PC-3 (cell line): ENCODE measurements at regions not wholly inside any gene's neighbourhood (a gene's known extent, or its start where the extent isn't known, plus 50 kb on each side); places are given as distances from the start of the nearest gene placed in this dataset.

Source experiments
- ATAC-seq: fragments of 200-7000 bp; cut with Tn5 transposase; 2 replicates; pipeline ENCODE4 v1.9.1; 2020; ENCODE audit warnings: mild to moderate bottlenecking, moderate library complexity
- BruUV-seq: library from RNA; stranded (reverse); fragments of 400-500 nt; replicated peaks from 2 replicates; lab custom pipeline; 2021; lab: Mats Ljungman, UMichigan
- CTCF ChIA-PET: fragments of 300-600 bp; sonication (Branson Sonifier 250); formaldehyde crosslinking; loops from one replicate; lab custom pipeline; 2022; ENCODE audit warnings: antibody characterized with exemption; lab: Charles Lee
- POLR2A ChIA-PET: fragments of 300-600 bp; sonication (Branson Sonifier 250); formaldehyde crosslinking; loops from one replicate; lab custom pipeline; 2022; ENCODE audit warnings: antibody characterized with exemption; ENCODE audit not compliant: unreplicated experiment; lab: Charles Lee
- DNase-seq: peaks from one replicate; pipeline ENCODE4 v3.0.0-alpha.2; 2015
- H2AFZ ChIP-seq: fragments of 300-600 bp; sonication (generic); 2 replicates; pipeline ENCODE4 v1.6.0; 2016; ENCODE audit warnings: antibody characterized with exemption, low read length
- H3F3A ChIP-seq: fragments of 300-600 bp; sonication (generic); one replicate; pipeline ENCODE4 v1.6.0; 2017; ENCODE audit warnings: antibody characterized with exemption, low read length, control low read depth, mild to moderate bottlenecking; ENCODE audit not compliant: unreplicated experiment
- H3K27ac ChIP-seq: fragments of 300-600 bp; sonication (generic); 2 replicates; pipeline ENCODE4 v1.5.1; 2016; ENCODE audit warnings: mild to moderate bottlenecking, low read length
- H3K27me3 ChIP-seq: fragments of 300-600 bp; sonication (generic); 2 replicates; pipeline ENCODE4 v1.6.1; 2016; ENCODE audit warnings: low read length, mixed read lengths
- H3K36me3 ChIP-seq: fragments of 300-600 bp; sonication (generic); 2 replicates; pipeline ENCODE4 v1.6.1; 2016; ENCODE audit warnings: low read depth, mixed run types, low read length, mixed read lengths
- H3K4me1 ChIP-seq: fragments of 300-600 bp; sonication (generic); 2 replicates; pipeline ENCODE4 v1.5.1; 2016; ENCODE audit warnings: low read length; ENCODE audit not compliant: insufficient read depth
- H3K4me2 ChIP-seq: fragments of 300-600 bp; sonication (generic); 2 replicates; pipeline ENCODE4 v1.6.0; 2016; ENCODE audit warnings: low read length
- H3K4me3 ChIP-seq: fragments of 300-600 bp; sonication (generic); 2 replicates; pipeline ENCODE4 v1.5.1; 2016; ENCODE audit warnings: mild to moderate bottlenecking, low read length, mixed read lengths
- H3K79me2 ChIP-seq: fragments of 300-600 bp; sonication (generic); 2 replicates; pipeline ENCODE4 v1.6.1; 2017; ENCODE audit warnings: low read length, mixed read lengths
- H3K9ac ChIP-seq: fragments of 300-600 bp; sonication (generic); 2 replicates; pipeline ENCODE4 v1.6.0; 2016; ENCODE audit warnings: mild to moderate bottlenecking, low read length
- H3K9me2 ChIP-seq: fragments of 300-600 bp; sonication (generic); replicated peaks from 2 replicates; pipeline ENCODE4 v1.6.1; 2016; ENCODE audit warnings: mixed run types, low read length, mixed read lengths
- H3K9me3 ChIP-seq: fragments of 300-600 bp; sonication (generic); 2 replicates; pipeline ENCODE4 v1.6.1; 2016; ENCODE audit warnings: low read length, mixed read lengths
- H4K20me1 ChIP-seq: fragments of 300-600 bp; sonication (generic); 2 replicates; pipeline ENCODE4 v1.6.1; 2016; ENCODE audit warnings: low read length, mixed read lengths
- EZH2 ChIP-seq: fragments of 300-600 bp; sonication (generic); IDR thresholded peaks from one replicate; pipeline ENCODE4 v1.6.1; 2017; ENCODE audit warnings: antibody characterized with exemption, mild to moderate bottlenecking, low read length; ENCODE audit not compliant: unreplicated experiment
- EZH2phosphoT487 ChIP-seq: fragments of 300-600 bp; sonication (generic); IDR thresholded peaks from 2 replicates; pipeline ENCODE4 v1.6.1; 2018; ENCODE audit warnings: mild to moderate bottlenecking, antibody characterized with exemption, low read length, borderline replicate concordance
- intact Hi-C: fragments of 100-400 bp; cut with micrococcal nuclease; formaldehyde crosslinking; loops from 2 replicates; pipeline ENCODE4 v1.9.0; 2023
- TF ChIP-seq, protein P1 (sequence below): fragments of 300-600 bp; sonication (generic); conservative IDR thresholded peaks from 2 replicates; pipeline ENCODE4 v1.5.1; 2017; ENCODE audit warnings: antibody characterized with exemption, low read depth, mild to moderate bottlenecking, low read length

DNA sequence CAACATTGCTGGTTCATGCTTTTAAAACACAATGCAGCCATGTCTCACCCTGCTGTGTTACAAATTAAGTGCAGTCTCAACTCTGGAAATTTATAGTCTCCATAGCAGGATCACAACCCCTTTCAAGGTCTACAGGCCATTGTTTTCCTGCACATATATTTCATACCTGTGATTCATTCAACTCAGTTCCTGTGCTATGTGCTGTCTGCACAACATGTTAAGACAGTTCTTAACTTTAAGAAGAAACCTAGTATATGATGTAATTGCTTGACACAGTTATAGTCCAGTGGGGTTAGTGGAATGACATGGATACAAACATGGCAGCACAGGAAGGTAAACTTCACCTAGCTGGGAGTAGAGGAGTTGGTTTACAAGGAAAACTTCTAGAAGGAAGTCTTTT is 106.4 kb downstream of the IFI44 start:
- H3K36me3 ChIP-seq, result no peaks in the 10 kb centered on the region
- no peak overlapping the region for H2AFZ ChIP-seq
- ChIA-PET POLR2A (no interaction called here), CTCF (no interaction called here)
- no peaks in the 10 kb centered on the region for H4K20me1 ChIP-seq
- no peak overlapping the region for H3K27ac ChIP-seq
- no peaks in the 10 kb centered on the region for H3K79me2 ChIP-seq
- ATAC-seq, result no peak
- no peak overlapping the region for H3K4me2 ChIP-seq
- H3K4me3 ChIP-seq, result no peak overlapping the region
- H3K9ac ChIP-seq, result no peak overlapping the region
- no peaks in the 10 kb centered on the region for H3K9me2 ChIP-seq
- H3F3A ChIP-seq, result no peaks in the 10 kb centered on the region
- BruUV-seq, result no TSS peak
- DNase-seq, result no peak
- intact Hi-C loops, result no loop called here
- H3K27me3 ChIP-seq, result no peaks in the 10 kb centered on the region
- TF ChIP-seq EZH2, result no peak
- TF ChIP-seq, protein P1, sequence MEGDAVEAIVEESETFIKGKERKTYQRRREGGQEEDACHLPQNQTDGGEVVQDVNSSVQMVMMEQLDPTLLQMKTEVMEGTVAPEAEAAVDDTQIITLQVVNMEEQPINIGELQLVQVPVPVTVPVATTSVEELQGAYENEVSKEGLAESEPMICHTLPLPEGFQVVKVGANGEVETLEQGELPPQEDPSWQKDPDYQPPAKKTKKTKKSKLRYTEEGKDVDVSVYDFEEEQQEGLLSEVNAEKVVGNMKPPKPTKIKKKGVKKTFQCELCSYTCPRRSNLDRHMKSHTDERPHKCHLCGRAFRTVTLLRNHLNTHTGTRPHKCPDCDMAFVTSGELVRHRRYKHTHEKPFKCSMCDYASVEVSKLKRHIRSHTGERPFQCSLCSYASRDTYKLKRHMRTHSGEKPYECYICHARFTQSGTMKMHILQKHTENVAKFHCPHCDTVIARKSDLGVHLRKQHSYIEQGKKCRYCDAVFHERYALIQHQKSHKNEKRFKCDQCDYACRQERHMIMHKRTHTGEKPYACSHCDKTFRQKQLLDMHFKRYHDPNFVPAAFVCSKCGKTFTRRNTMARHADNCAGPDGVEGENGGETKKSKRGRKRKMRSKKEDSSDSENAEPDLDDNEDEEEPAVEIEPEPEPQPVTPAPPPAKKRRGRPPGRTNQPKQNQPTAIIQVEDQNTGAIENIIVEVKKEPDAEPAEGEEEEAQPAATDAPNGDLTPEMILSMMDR, result no peak
- no peak for TF ChIP-seq EZH2phosphoT487
- H3K4me1 ChIP-seq, result no peaks in the 10 kb centered on the region; the same call in 1 of the 2 replicates
- no peaks in the 10 kb centered on the region for H3K9me3 ChIP-seq

DNA sequence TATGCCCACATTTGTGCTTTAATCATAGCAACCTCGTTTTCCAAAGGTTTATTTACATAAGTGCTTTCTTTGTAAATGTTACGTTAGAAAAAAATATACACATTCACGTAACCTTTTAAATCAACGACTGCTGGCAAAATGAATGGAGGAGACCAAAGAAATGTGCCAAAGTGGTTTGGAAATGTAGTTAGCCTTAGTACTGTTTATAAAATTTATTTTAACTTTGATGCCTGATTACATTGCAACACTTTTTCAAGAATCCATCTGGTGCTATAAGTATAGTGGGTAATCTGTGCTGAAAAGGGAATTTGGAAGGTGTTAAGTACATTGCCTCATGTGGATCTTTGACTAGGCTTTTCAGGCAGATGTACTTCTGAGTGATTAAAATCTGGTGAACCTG is 108.9 kb downstream of the IFI44 start:
- Histone ChIP-seq H3K9me3 (no peaks in the 10 kb centered on the region), H3K4me1 (no peaks in the 10 kb centered on the region; the same call in 1 of the 2 replicates), H2AFZ (no peak overlapping the region), H4K20me1 (no peaks in the 10 kb centered on the region), H3K36me3 (no peaks in the 10 kb centered on the region), H3K9ac (no peak overlapping the region), H3K79me2 (no peaks in the 10 kb centered on the region), H3K4me3 (no peak overlapping the region), H3F3A (no peaks in the 10 kb centered on the region), H3K27ac (no peak overlapping the region), H3K9me2 (no peaks in the 10 kb centered on the region), H3K27me3 (no peaks in the 10 kb centered on the region), H3K4me2 (no peak overlapping the region)
- POLR2A ChIA-PET, result no interaction called here
- no peak for TF ChIP-seq EZH2phosphoT487
- no peak for TF ChIP-seq EZH2
- TF ChIP-seq, protein P1, result no peak
- CTCF ChIA-PET, result no interaction called here
- DNase-seq, result no peak
- no TSS peak for BruUV-seq
- no peak for ATAC-seq
- intact Hi-C loops, result no loop called here

DNA sequence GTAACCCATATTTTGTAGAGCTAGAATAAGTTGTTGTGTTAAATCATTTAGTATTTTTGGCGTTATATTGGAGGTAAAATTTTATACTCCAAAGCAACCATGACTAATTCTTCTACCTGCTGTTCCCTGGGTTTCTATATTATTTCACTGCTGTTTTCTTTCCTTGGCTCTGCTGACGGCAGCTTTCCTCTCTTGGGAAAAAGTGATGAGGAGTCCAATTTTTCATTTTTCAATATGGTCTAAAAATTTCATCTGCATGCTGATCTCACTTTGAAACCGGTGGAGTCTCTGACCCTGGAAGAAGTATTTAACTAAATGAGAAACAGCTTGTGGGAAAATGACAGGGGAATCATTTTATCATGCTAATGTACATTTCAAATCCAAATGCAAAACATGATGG is 110.2 kb downstream of the IFI44 start:
- BruUV-seq, result no TSS peak
- H3K36me3 ChIP-seq, result no peaks in the 10 kb centered on the region
- H2AFZ ChIP-seq, result no peak overlapping the region
- H4K20me1 ChIP-seq, result no peaks in the 10 kb centered on the region
- TF ChIP-seq EZH2 (no peak), EZH2phosphoT487 (no peak)
- TF ChIP-seq, protein P1, result no peak
- no peaks in the 10 kb centered on the region for H3K9me3 ChIP-seq
- no peak for DNase-seq
- CTCF ChIA-PET, result no interaction called here
- intact Hi-C loops, result no loop called here
- H3K27me3 ChIP-seq, result no peaks in the 10 kb centered on the region
- H3K4me1 ChIP-seq, result no peaks in the 10 kb centered on the region; the same call in 1 of the 2 replicates
- no peak for ATAC-seq
- no peak overlapping the region for H3K4me3 ChIP-seq
- no peaks in the 10 kb centered on the region for H3F3A ChIP-seq
- H3K27ac ChIP-seq, result no peak overlapping the region
- H3K9ac ChIP-seq, result no peak overlapping the region
- H3K9me2 ChIP-seq, result no peaks in the 10 kb centered on the region
- H3K79me2 ChIP-seq, result no peaks in the 10 kb centered on the region
- POLR2A ChIA-PET, result no interaction called here
- no peak overlapping the region for H3K4me2 ChIP-seq
